ENCODE measurements at regions not wholly inside any gene's neighbourhood (a gene's known extent, or its start where the extent isn't known, plus 50 kb on each side); places are given as distances from the start of the nearest gene placed in this dataset.

DNA sequence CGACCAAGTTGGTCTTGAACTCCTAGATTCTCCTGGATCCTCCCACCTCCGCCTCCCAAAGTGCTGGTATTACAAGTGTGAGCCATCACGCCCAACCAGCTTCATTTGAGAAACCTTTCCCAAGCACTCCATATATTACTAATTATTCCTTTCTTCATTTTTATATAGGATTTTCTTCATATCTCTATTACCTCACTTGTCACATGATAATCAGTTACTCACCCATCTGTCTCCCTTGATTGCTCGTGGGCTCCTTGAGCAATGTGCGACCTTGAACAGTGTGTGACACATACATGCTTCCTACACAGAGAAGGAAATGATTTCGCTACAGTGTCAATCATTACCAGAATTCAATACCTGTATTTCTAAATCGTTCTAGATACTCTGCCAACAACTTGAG lies 110.7 kb upstream of the C2CD4B start:
- Histone ChIP-seq H3K27me3 (ENCODE audit: insufficient read depth, low read length) (peaks cover 4% of the 10 kb centered on the region), H3K4me2 (ENCODE audit: low read length) (no peak overlapping the region), H4K20me1 (ENCODE audit: insufficient read depth, low read length) (no peaks in the 10 kb centered on the region), H3K4me3 (ENCODE audit: insufficient read depth, low read depth, low read length) (no peak overlapping the region), H3K9me3 (ENCODE audit: insufficient read depth, low read depth, low read length) (peaks cover 2% of the 10 kb centered on the region), H3K4me1 (ENCODE audit: insufficient read depth, low read length) (no peaks in the 10 kb centered on the region), H2AFZ (ENCODE audit: low read depth, low read length) (no peak overlapping the region), H3K36me3 (ENCODE audit: insufficient read depth, low read length) (no peaks in the 10 kb centered on the region), H3K79me2 (ENCODE audit: insufficient read depth, low read length) (no peaks in the 10 kb centered on the region), H3K9ac (ENCODE audit: low read length) (no peak overlapping the region), H3K27ac (ENCODE audit: low read depth, low read length) (no peak overlapping the region)
- H3K4me1 Mint-ChIP-seq (ENCODE audit: low read depth, unreplicated experiment), result no peaks in the 10 kb centered on the region
- TF ChIP-seq, protein P1, sequence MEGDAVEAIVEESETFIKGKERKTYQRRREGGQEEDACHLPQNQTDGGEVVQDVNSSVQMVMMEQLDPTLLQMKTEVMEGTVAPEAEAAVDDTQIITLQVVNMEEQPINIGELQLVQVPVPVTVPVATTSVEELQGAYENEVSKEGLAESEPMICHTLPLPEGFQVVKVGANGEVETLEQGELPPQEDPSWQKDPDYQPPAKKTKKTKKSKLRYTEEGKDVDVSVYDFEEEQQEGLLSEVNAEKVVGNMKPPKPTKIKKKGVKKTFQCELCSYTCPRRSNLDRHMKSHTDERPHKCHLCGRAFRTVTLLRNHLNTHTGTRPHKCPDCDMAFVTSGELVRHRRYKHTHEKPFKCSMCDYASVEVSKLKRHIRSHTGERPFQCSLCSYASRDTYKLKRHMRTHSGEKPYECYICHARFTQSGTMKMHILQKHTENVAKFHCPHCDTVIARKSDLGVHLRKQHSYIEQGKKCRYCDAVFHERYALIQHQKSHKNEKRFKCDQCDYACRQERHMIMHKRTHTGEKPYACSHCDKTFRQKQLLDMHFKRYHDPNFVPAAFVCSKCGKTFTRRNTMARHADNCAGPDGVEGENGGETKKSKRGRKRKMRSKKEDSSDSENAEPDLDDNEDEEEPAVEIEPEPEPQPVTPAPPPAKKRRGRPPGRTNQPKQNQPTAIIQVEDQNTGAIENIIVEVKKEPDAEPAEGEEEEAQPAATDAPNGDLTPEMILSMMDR (IDR thresholded peaks at IDR 0.05; ENCODE audit: insufficient read depth, low read depth, low read length), result no peak
- TF ChIP-seq EZH2 (IDR thresholded peaks at IDR 0.05; ENCODE audit: insufficient read depth, low read length), result no peak
- H3K9me3 Mint-ChIP-seq (ENCODE audit: unreplicated experiment), result peaks cover 5% of the 10 kb centered on the region
- H3K27me3 Mint-ChIP-seq (ENCODE audit: low read depth, unreplicated experiment), result peaks cover 5% of the 10 kb centered on the region
- no peak overlapping the region for H3K4me3 Mint-ChIP-seq (ENCODE audit: unreplicated experiment)
- no peak overlapping the region for H3K27ac Mint-ChIP-seq (ENCODE audit: unreplicated experiment)
- no peaks in the 10 kb centered on the region for H3K36me3 Mint-ChIP-seq (ENCODE audit: low read depth, unreplicated experiment)
- no peak for FAIRE-seq
- no peak for DNase-seq (ENCODE audit: low read depth)

DNA sequence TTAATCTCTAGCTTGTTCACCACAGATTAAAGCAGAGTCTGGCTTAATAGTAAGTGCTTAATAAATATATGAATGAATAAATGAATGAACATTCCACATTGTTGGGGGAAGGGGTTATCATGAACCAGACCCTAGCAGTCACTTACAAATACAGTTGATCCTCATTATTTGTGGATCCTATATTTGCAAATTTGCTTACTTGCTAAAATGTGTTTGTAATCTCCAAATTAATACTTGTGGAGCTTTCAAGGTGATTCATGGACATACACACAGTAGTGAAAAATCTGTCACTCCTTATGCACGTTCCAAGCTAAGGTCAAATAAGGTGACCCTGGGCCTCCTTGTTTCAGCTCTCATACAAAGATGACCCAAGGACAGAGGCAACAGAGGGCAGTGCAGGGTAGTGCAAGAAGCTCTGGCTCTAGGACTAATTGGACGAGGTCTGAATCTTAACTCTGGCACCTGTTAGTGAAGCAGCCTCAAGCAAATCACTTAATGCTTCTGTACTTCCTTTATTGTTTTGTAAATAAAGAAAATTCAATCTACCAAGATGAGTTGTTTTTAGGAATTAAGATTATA lies 112.8 kb upstream of the C2CD4B start:
- H3K79me2 ChIP-seq (ENCODE audit: insufficient read depth, low read length), result no peaks in the 10 kb centered on the region
- H3K27ac ChIP-seq (ENCODE audit: low read depth, low read length), result no peak overlapping the region
- TF ChIP-seq EZH2 (IDR thresholded peaks at IDR 0.05; ENCODE audit: insufficient read depth, low read length), result no peak
- TF ChIP-seq, protein P1 (IDR thresholded peaks at IDR 0.05; ENCODE audit: insufficient read depth, low read depth, low read length), result no peak
- no peaks in the 10 kb centered on the region for H3K4me1 ChIP-seq (ENCODE audit: insufficient read depth, low read length)
- H3K27ac Mint-ChIP-seq (ENCODE audit: unreplicated experiment), result no peak overlapping the region
- peaks cover 2% of the 10 kb centered on the region for H3K9me3 Mint-ChIP-seq (ENCODE audit: unreplicated experiment)
- peaks cover 4% of the 10 kb centered on the region for H3K27me3 ChIP-seq (ENCODE audit: insufficient read depth, low read length)
- no peaks in the 10 kb centered on the region for H3K9me3 ChIP-seq (ENCODE audit: insufficient read depth, low read depth, low read length)
- H2AFZ ChIP-seq (ENCODE audit: low read depth, low read length), result no peak overlapping the region
- DNase-seq (ENCODE audit: low read depth) (no peak), FAIRE-seq (no peak)
- no peaks in the 10 kb centered on the region for H3K36me3 Mint-ChIP-seq (ENCODE audit: low read depth, unreplicated experiment)
- H3K27me3 Mint-ChIP-seq (ENCODE audit: low read depth, unreplicated experiment), result peaks cover 5% of the 10 kb centered on the region
- H3K4me1 Mint-ChIP-seq (ENCODE audit: low read depth, unreplicated experiment), result no peaks in the 10 kb centered on the region
- no peak overlapping the region for H3K9ac ChIP-seq (ENCODE audit: low read length)
- H4K20me1 ChIP-seq (ENCODE audit: insufficient read depth, low read length), result no peaks in the 10 kb centered on the region
- no peak overlapping the region for H3K4me3 ChIP-seq (ENCODE audit: insufficient read depth, low read depth, low read length)
- no peak overlapping the region for H3K4me2 ChIP-seq (ENCODE audit: low read length)
- no peaks in the 10 kb centered on the region for H3K36me3 ChIP-seq (ENCODE audit: insufficient read depth, low read length)
- H3K4me3 Mint-ChIP-seq (ENCODE audit: unreplicated experiment), result no peak overlapping the region

DNA sequence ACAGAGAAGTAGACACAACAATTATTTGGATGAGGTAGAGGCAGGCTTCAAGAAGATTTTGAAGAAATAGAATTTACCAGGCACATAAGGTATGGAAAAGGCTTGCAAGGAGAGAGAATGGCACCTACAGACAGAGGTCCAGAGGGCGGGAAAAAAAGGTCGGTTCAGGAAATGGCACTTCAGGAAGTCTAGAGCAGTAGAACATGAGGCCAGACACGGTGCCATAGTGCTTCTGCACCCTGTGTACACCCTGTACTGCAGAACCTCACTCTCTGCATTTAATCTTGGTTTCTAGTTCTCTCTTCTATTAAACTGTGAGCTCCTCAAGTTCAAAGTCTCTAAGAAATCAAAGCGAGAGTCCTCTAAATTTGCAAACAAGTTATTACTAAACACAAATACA lies 113.4 kb upstream of the C2CD4B start:
- H3K4me1 Mint-ChIP-seq (ENCODE audit: low read depth, unreplicated experiment), result no peaks in the 10 kb centered on the region
- peaks cover 2% of the 10 kb centered on the region for H3K9me3 Mint-ChIP-seq (ENCODE audit: unreplicated experiment)
- no peak overlapping the region for H3K27ac Mint-ChIP-seq (ENCODE audit: unreplicated experiment)
- H3K4me3 Mint-ChIP-seq (ENCODE audit: unreplicated experiment), result no peak overlapping the region
- peaks cover 5% of the 10 kb centered on the region for H3K27me3 Mint-ChIP-seq (ENCODE audit: low read depth, unreplicated experiment)
- H3K9me3 ChIP-seq (ENCODE audit: insufficient read depth, low read depth, low read length), result no peaks in the 10 kb centered on the region
- DNase-seq (ENCODE audit: low read depth) (no peak), FAIRE-seq (no peak)
- no peaks in the 10 kb centered on the region for H3K4me1 ChIP-seq (ENCODE audit: insufficient read depth, low read length)
- TF ChIP-seq, protein P1 (IDR thresholded peaks at IDR 0.05; ENCODE audit: insufficient read depth, low read depth, low read length), result no peak
- no peak for TF ChIP-seq EZH2 (IDR thresholded peaks at IDR 0.05; ENCODE audit: insufficient read depth, low read length)
- H2AFZ ChIP-seq (ENCODE audit: low read depth, low read length), result no peak overlapping the region
- H4K20me1 ChIP-seq (ENCODE audit: insufficient read depth, low read length), result no peaks in the 10 kb centered on the region
- no peaks in the 10 kb centered on the region for H3K36me3 Mint-ChIP-seq (ENCODE audit: low read depth, unreplicated experiment)
- H3K27me3 ChIP-seq (ENCODE audit: insufficient read depth, low read length), result peaks cover 4% of the 10 kb centered on the region
- H3K79me2 ChIP-seq (ENCODE audit: insufficient read depth, low read length), result no peaks in the 10 kb centered on the region
- H3K9ac ChIP-seq (ENCODE audit: low read length), result no peak overlapping the region
- no peak overlapping the region for H3K27ac ChIP-seq (ENCODE audit: low read depth, low read length)
- no peak overlapping the region for H3K4me3 ChIP-seq (ENCODE audit: insufficient read depth, low read depth, low read length)
- H3K36me3 ChIP-seq (ENCODE audit: insufficient read depth, low read length), result no peaks in the 10 kb centered on the region
- no peak overlapping the region for H3K4me2 ChIP-seq (ENCODE audit: low read length)
